Fibroblast of the aortic adventitia (primary cell): ENCODE measurements at regions not wholly inside any gene's neighbourhood (a gene's known extent, or its start where the extent isn't known, plus 50 kb on each side); places are given as distances from the start of the nearest gene placed in this dataset.

ENCODE experiments used
- DNase-seq: peaks from one replicate; pipeline ENCODE4 v3.0.0-alpha.2; 2010; ENCODE audit warnings: low read depth
- H3K4me3 ChIP-seq: 2 replicates; pipeline ENCODE4 v1.5.1; 2011; ENCODE audit warnings: low read depth, mild to moderate bottlenecking, control low read depth, low read length, moderate library complexity
- CTCF ChIP-seq: IDR thresholded peaks from 2 replicates; pipeline ENCODE4 v1.5.1; 2011; ENCODE audit warnings: mild to moderate bottlenecking, low read length, control low read depth, inconsistent platforms; ENCODE audit not compliant: insufficient read depth

- no peak overlapping the region for H3K4me3 ChIP-seq
- TF ChIP-seq CTCF: no peak
- DNase-seq: no peak
Observed at GRCh38 chr6:168213121-168213524, 106.5 kb downstream of the DACT2 start.

DNA sequence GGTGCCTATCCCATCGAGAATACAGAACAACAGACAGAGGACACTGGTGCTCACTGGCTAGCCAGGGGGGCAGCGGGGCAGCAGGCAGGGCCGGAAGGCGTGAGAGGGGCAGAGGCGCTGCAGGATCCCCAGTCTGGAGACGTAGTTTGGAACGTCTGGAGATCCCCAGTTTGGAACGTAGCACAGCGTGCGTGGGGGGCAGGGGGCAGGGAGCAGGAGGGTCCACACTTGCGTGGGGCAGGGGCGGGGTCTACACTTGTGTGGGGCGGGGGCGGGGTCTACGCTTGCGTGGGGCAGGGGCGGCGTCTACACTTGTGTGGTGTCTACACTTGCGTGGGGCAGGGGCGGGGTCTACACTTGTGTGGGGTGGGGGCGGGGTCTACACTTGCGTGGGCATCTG, 107.2 kb downstream of the DACT2 start:
- no peak for DNase-seq
- no peak for TF ChIP-seq CTCF
- H3K4me3 ChIP-seq: no peak overlapping the region

DNA sequence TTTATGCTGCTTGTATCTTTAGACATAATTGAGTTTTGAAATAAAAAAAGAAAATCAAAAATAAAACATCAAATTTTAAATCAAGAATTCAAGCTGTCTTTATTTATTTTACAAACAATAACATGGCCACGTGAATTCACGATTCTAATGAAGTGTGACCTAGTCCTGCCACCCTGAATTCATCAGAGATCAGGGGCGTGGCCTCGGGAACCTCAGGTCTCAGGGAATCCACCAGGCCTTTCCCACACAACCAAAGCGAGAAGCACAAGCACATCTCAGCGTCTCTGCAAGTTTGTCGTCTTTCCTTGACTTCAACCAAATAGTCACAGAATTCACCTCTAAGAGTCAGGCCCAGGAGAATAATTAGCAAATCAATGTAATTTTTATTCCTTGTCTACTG, 107.9 kb downstream of the DACT2 start:
- no peak for TF ChIP-seq CTCF
- no peak for DNase-seq
- no peak overlapping the region for H3K4me3 ChIP-seq

- no peak overlapping the region for H3K4me3 ChIP-seq
- no peak for TF ChIP-seq CTCF
- DNase-seq: no peak
Observed at GRCh38 chr6:168210239-168211105, 109.1 kb downstream of the DACT2 start.

DNA sequence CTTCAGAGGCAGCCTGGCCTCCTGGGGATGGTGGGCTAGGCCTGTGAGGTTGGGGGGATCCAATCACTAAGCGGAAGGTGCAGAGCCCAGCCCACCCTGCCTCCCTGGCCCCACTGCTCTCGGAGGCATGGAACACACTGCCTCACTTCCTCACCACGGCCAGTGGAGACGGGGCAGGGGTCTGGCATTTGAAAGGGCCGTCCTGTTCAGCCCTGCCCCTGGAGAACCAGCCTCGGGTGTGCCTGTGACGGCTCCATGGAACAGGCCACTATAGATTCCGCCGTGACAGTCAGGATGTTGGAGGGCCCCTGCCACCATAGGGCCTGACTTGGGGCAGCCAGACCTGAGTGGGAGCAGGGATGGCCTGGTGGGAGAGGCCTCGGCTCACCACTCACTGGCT, 110.2 kb downstream of the DACT2 start:
- no peak overlapping the region for H3K4me3 ChIP-seq
- no peak for TF ChIP-seq CTCF
- no peak for DNase-seq

DNA sequence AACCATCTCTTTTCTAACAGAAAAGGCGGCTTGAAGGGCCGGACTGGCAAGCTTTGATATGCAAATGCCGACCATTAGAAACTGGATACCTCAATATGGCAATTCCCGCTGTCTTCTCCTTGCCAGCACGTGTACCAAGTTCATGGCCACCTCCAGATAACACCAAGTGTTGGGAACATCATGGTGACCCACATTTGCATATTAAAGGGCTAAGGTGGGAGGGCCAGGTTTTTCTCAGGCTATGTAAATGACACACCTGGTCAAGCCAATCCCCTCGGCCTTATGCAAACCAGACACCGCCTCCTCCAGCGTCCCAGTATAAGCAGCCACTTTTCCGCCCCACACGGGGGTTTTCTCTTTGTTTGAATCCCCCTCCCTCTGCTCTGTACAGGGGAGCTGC, 110.7 kb downstream of the DACT2 start:
- no peak for DNase-seq
- no peak overlapping the region for H3K4me3 ChIP-seq
- TF ChIP-seq CTCF: no peak

GRCh38 chr6:168208402-168208801, 111.2 kb downstream of the DACT2 start:
- no peak for DNase-seq
- no peak overlapping the region for H3K4me3 ChIP-seq
- TF ChIP-seq CTCF: no peak
